CD4-positive, alpha-beta T cell treated with Interleukin-6 for 4 hours (primary cell): ENCODE measurements at regions not wholly inside any gene's neighbourhood (a gene's known extent, or its start where the extent isn't known, plus 50 kb on each side); places are given as distances from the start of the nearest gene placed in this dataset.
"Not testable (repeated sequence)": the region's sequence is repeated elsewhere in the genome, so short reads cannot be mapped to it uniquely, and the experiment has no call there.

Experiments used
- DNase-seq: peaks from one replicate; pipeline ENCODE4 v3.0.0-alpha.2; 2020; ENCODE audit warnings: mixed read lengths

DNA sequence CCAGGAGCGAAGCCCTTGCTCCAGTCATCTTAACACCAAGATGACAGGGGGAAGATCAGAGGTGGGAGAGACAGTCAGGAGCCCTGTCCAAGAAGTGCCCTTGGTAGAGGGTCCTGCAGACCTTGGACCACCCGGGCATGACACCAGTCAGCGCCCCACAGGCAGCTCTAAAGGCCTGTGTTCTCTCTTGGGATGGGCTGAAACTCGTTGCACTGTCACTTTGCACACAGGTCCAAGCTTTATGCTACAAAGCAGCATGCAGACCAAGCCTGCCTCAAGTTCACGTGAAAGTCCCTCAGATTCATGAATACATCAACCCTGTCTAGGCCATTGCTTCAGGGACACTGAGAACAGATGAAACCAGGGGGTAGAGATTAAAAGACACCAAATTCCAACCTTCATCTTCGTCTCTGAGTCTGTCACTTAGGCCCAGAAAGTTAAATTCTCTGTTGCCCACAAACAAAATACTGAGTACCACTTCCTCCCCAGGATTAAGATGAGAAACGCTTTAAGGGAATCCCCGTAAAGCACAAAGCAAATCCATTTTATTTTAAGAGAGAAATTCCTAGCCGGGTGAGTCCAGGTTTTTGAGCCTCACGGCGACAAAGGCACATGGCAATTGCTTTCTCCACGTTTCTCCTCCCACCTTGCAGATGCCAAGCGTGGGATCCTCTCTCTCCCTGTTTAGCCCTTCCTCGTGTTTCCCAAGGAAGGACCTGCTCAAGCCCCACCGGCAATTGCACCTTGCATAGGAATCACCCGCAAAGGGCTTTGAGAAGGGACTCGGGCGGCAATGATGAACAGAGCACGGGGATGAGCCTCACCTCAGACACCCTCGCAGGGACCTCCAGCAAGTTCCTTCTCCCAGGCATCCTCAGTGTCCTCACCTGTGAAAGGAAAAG, 75.0 kb upstream of the ID2 start:
- DNase-seq, result no peak

DNA sequence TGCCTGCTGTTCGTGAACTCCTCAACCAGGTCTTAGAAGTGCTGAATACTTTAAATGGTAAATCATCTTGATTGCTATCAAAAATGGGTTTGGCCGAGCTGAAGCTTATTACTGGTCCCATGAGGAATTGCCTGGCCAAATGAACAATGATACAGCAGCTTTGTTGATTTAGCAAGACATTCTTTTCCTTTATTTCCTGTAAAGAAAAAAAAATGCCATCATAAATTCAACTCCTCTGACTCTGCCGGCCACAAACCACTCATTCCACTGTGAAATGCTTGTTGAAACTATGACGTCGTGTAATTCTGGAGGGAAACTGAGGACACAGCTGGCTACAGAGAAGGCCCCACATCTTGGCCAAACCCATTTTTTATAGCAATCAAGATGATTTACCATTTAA, 74.2 kb upstream of the ID2 start:
- no peak for DNase-seq

DNA sequence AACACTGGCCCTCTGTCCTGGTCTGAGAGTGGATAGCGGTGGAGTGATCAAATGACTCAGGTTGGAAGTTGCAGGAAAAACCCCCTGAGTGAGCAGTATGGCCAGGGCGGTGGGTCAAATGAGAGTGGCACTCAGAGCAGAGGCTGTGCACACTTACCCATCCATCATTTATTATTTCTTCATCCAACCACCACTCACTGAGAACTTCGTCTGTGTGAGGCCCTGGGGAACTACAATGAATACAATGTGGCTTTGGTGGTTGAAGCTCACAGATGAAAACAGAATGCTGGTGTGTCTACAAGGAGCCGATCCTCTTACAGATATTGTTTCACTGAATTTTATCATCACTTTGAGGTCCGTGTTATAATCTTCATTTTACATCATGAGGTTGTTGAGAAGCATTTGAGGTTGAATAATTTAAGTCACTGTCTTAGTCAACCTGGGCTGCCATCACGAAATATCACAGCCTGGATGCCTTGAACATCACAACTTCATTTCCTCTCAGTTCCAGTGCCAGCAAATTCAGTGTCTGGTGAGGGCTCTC, 73.4 kb upstream of the ID2 start:
- no peak for DNase-seq

DNA sequence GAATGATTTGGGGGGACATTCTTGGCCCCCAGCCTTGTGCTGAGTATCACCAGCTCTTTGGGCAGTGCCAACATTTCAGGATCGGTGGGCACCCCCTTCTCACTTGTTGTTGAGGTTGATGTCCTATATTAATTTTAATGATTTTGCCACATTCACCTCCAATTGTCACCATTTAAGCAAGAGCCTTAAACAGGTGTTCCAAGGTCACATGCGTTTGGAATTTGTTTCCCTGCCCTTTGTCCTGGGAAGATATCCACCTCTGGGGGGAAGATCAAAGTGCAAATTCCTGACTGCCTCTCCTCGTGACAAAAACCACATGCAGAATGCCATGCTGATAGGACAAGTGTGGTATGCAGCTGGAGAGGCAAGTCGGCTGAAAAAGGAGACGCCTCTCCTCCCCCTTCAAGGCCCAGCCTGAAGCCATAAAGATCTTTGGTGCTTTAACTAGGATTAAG, 72.5 kb upstream of the ID2 start:
- no peak for DNase-seq

DNA sequence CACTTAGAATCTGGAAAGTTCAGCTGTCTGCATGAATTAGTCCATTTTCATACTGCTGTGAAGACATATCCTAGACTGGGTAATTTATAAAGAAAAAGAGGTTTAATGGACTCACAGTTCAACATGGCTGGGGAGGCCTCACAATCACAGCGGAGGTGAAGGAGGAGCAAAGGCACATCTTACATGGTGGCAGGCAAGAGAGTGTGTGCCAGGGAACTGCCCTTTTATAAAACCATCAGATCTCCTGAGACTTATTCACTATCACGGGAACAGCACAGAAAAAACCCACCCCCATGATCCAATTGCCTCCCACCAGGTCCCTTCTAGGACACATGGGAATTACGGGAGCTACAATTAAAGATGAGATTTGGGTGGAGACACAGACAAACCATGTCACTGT, 71.1 kb upstream of the ID2 start:
- DNase-seq, result not testable (repeated sequence)

DNA sequence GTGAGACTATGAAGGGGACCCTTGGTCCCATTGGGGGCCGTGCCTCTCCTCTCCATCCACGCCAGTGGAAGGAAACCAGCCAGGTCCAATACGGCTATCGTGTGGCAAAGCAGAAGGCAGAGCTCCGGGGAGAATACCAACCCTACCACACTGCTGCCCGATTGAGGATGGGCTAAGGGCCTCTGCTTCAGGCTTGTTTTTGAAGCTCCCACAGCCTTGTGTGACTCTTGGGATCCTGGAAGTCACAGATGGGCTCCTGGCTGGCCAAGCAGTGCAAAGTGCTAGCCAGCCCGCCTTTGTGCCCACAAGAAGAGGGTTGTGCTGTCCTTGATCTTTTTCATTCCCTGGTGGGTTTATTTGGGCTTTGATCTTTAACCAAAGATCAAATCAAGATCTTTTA, 70.6 kb upstream of the ID2 start:
- no peak for DNase-seq

DNA sequence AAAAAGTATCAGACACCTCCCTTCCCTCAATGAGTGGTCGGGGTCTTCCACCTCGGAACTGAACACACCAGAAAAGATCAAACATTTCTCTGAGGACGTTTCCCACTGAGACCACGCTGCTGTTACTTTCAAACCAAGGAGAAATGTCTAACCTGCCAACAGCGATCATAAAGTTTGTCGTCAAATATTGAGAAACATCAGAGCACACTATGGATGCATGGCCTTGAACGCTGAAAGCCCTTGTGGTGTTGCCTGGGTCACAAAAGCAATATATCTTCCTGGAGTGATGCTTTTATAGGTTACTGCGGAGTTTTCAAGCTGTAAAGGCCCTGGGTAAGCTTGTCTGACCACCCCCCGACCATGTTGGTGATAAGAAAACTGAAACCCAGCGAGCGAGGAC, 70.2 kb upstream of the ID2 start:
- no peak for DNase-seq

DNA sequence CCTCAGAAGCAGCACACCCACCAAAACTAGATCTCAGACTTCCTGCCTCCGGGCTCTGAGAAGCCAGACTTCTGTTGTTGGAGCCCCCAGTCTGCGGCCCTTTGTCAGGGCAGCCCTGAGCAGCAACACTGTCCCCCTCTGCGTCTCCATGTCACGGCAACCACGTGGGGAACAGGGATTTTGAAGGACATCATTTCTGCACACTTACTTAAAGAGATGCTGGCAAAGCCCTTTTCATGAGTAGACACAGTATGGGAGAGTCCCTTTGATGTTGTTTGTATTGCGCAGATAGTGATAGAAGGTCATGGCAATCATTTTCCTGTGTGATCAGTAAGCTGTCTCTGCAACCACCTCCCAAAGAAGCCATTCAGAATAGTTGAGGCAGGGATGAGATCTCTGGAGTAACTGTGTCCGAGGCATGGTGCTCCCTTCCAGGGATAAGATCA, 69.1 kb upstream of the ID2 start:
- DNase-seq, result no peak

DNA sequence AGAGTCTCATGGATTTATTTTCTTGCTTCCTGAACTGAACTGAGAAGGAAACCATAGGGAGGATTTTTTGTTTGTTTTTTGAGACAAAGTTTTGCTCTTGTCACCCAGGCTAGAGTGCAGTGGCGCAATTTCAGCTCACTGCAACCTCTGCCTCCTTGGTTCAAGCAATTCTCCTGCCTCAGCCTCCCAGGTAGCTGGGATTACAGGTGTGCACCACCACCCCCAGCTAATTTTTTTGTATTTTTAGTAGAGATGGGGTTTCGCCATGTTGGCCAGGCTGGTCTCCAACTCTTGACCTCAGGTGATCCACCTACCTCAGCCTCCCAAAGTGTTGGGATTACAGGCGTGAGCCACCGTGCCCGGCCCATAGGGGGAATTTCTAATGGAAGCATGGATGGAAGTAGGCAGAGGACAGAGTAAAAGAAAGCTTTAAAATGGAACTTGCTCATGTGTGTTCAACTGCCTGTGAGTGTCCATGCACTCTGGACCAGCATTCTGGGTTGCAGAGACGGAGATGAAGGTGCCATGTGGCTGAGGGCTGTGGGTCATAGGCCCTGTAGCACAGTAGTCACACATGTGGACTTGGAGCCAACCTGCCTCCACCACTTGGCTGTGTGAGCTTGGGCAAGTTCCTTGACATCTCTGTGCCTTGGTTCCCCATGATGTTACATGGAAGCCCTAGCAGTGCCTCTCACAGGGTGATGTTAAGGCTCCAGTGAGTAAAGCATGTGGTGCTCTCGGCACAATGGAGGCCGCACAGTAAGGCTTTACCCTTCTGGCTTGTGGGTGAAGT, 68.5 kb upstream of the ID2 start:
- not testable (repeated sequence) for DNase-seq

DNA sequence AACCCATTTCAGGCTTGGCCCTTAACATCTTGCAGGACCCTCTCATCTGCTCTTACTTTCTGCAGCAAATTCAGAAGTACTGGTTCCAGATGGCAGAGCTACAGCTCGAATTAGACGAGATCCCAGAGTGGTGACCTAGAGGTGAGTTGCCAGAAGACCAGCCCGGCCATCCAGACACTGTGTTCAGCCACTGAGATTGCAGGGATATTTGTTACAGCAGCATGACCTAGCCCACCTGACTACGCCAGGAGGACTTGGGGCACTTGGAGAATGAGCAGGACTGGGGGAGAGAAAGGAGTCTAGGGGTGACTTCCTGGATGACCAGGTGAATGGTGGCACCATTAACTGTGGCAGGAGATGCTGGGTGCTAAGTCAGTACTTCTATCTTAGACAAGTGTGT, 67.2 kb upstream of the ID2 start:
- DNase-seq, result no peak

DNA sequence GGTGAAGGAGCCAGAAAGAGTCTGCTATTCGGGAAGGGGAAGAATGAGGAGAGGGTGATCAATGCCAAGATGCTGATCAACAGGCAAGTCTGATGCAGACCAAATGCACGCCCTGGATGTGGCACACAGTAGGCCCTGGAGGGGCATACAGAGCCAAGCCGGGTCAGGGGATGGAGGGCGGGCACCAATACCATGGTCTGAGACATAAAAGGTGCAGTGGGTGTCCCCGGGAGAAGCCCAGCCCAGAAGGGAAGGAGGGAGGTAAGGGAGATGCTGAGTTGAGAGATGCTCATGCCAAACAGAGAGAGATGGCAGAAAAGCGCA, 66.6 kb upstream of the ID2 start:
- no peak for DNase-seq

DNA sequence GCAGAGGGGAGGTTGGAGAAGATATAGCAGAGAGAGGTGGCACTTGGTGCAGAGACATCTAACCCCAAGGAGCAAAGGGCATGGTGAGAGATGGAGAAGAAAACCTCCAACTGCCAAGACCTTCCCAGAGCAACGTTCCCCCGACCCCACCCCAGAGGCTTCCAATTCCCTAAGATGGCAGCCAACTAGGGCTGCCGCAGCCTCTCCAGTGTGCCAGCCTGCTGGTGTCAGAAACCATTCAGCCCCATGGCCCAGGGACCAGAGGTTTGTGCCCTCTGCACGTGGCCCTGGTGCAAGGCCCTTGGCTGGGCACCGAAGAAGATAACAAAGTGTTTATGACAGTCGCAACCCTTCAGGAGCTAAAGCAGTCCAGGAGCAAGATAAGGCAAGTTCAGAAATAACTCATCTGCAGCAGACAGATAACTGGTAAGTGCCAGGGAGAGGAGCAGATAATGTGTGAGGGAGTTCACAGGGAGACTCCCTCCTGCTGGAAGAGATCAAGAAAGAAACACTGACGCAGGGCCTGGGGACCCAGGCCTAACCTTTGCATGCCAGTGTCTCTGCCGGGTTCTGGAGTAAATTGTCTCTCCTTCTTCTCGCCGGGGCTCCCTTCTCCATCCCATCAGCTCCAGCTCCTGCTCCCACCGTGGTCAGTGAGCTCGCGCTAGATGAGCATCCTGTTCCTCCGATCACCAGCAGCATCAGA, 66.1 kb upstream of the ID2 start:
- no peak for DNase-seq

DNA sequence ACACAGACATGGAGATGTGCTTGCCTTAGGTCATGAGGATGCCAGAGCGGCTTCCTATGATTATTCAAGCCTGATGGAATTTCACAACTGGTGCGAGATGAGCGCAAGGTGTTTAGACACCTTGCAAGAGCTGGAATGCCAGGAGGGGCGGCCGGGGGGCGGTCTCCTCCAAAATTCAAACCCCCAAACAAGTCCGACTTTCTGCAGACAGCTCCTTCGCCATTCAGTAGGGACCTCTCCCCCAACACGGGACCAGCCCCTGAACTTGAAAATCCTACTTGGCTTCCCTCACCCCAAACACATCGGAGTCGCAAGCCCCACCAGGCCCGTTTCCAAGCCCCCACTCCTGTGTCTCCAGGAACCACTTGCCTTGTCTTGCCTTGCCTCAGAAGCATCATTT, 64.8 kb upstream of the ID2 start:
- no peak for DNase-seq

DNA sequence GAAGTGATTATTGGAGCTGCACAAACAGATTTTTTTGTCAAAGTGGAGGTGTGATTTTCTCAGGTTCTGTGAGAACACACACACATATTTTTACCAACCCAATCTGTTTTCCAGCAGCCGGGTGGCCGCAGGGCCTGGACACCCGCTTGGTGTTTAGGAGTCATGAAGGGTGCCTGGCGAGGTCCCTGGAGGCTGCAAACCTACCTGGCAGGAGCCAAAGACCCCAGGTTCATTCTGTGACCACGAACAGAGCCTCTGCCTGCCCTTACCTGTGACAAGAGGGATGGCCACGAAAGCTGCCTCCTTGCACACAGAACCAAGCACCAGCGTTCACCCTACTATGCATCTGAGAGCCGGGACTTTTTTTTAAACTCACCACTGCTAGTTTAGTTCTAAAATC, 64.3 kb upstream of the ID2 start:
- no peak for DNase-seq

DNA sequence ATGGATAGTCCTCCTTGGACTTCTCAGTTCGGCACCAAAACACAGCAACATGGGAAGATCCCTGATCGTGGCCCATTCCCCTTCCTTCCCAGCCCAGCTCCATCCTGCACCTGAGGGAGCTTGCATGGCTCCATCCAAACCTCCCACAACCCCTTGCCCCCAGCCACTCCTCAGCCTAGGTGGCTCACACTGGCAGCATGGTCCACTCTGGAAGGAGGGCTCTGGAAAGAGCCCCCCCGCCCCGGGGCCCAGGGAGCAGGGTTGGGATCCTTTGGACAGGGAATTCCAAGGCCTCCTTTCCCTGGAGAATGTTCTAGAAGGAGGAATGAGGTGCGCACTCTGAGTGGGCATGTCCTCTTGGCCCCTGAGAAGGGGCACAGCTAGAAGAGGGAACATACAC, 62.8 kb upstream of the ID2 start:
- DNase-seq, result no peak

DNA sequence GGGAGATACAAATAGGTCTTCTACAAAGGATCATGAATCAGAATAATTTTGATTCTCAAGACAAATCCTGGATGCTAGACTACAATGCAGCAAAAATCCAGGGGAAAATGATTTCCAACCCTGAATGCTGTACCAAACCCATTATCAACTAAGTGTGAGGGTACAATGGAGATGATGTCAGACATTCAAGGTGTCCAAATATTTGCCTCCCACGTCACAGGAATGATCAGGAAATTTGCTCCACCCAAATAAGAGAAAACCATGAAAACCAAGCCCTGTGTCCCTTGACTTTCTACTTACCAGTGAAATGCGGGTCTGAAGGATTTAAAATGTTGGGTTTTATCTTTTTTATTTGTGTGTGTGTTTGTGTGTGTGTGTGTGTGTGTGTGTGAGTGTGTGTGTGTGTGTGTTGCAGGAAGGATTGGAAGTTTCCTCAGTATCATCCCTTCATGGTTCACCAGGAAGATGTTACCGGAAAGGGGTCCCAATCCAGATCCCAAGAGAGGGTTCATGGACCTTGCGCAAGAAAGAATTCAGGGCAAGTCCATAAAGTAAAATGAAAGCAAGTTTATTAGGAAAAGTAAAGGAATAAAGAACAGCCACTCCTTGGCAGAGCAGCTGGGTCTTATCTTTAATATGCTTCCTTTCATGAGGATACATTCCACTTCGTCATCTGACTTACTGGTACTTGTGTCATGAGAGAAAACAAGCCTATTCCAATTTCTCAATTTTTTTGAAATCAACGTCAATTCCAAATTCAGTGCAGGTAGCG, 61.1 kb upstream of the ID2 start:
- DNase-seq, result no peak

DNA sequence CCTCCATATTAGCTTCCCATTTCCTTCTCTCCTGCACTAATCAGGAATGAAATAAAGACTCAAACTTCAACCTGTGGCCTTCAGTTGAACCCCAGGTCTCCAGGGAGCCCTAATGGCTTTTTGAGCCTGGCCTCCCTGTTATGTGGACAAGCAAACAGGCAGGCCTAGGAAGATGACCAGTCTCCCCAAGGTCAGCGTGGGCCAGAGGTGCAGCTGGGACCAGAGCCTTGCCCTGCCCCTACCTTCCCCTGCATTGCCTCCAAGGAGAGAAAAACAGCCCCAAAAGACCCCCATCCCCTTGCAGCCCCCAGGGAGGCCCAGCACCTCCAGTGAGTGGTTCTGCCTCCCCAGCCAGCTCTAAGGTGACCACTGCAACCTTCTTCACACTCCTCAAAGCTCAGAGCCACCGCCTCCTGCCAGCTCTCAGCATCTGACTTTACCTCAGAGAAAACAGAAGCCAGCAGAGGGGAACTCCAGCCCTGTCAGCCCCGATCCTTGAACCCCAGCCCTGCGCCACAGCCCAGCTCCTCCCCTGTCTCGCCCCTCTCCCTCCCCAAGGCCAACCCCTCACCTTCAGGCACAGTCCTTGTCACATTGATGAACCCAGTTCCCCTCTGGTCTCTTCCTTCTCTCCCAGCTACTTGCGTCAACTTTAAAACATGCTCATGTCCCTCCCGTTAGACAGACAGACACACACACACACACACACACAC, 59.5 kb upstream of the ID2 start:
- DNase-seq, result no peak

DNA sequence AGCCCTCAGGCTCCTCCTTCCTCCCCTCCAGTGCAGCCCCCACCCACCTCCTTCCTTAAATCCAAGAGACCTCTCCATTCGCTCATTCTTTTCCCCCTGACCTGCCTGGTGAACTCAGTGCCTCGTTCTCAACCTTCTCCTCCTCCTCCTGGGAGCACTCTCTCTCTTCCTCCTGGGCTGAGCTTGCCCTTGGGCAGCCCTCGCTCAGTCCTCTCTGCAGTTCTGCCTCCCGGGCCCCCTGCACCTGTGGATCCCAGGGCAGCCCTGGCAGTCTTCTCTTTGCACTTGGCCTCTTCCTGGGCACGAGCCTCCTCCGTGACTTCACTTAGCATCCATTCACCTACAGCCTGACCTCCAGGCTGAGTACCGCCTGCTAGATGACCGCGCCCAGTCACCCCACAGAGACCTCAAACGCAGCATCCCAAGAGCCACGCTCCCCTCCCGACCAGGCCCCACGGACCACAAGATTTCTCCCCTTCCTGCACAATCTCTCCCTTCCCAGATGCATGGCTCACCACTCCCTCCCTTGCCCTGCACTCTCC, 58.9 kb upstream of the ID2 start:
- DNase-seq, result no peak

DNA sequence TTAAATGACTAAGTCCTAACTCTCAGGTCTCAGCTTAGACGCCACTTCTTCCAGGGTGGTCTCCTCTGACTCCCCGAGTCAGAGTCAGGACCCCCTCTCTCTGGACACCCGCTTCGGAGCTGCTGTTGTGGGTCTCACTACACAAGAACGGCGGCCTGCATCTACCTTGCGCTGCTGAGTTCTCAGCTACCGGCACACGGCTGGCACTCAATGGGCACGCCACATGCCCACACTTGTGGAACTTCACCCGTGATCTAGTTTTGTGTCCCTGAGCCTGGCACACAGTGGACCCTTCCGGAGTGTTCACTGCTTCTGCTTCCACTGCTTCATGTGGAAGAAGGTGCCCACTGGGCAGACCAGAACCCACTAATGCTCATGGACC, 58.3 kb upstream of the ID2 start:
- DNase-seq, result no peak

DNA sequence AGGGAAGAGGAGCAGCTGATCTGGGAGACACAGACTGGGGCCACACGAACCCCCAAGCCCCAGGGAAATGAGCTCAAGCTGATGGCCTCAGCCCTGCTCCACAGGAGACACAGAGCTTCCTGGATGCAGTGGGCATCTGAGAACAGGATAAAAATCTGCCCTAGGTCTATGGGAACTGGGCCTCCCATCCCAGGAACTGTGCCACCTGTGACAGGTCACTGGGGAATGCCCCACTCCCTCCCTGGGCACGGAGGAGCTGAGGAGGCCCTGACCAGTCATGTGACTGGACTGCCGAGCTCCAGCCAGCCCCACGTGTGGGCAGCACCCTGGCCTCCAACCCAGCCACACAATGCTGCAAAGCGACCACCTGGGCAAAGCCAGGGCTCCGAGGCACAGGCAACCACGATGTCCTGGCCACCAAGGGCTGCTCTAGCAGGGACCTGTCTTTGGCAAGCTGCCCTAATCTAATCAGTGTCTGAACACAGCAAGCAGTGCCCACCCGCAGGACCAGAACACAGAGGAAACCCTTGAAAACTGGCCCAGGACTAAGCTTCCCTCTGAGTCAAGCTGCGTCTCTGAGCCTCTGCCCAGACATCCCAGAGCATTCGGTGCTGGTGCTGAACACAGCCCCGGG, 57.8 kb upstream of the ID2 start:
- no peak for DNase-seq

DNA sequence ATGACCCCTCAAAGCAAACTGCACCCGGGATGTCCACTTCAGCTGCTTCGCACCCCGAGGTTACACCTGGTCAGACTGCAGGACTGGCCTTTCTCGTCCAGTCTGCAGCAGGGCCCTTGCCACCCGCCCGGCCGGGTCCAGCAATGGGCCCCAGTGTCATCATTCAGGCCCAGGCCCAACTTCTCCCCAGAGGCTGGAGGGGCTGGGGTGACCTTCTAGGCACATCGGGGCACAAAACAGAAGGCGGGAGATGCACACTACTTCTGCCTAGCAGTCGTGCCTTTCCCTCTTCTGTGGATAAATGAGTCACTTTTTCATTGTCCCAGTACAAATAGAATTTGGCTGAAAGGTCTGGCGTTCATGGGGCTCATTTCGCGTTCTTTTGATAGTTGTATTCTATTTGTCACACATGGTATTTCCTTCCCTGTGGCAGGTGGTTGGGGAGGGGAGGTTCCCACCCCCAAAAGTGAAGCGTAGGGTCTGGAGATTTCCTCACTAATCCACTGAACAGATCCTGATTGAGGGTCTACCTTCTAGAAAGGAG, 56.9 kb upstream of the ID2 start:
- DNase-seq, result no peak
